NCI-H1436 (cell line): ENCODE measurements at regions not wholly inside any gene's neighbourhood (a gene's known extent, or its start where the extent isn't known, plus 50 kb on each side); places are given as distances from the start of the nearest gene placed in this dataset.

Source experiments
- DNase-seq: peaks from one replicate; lab custom pipeline; 2025; lab: John Stamatoyannopoulos, UW

- DNase-seq: no peak
Measured at GRCh38 chr15:69951256-69951897, 146.3 kb downstream of the TLE3 start.

- DNase-seq: no peak
Measured at GRCh38 chr15:69951898-69952555, 145.7 kb downstream of the TLE3 start.

- no peak for DNase-seq
Measured at GRCh38 chr15:69953051-69953450, 144.7 kb downstream of the TLE3 start.

- DNase-seq: no peak
Measured at GRCh38 chr15:69953816-69954215, 143.9 kb downstream of the TLE3 start.

- DNase-seq: peak; percentile 15
Measured at GRCh38 chr15:69954666-69955065, 143.1 kb downstream of the TLE3 start.

- DNase-seq: no peak
Measured at GRCh38 chr15:69955240-69955894, 142.3 kb downstream of the TLE3 start.

- DNase-seq: no peak
Measured at GRCh38 chr15:69956417-69956816, 141.3 kb downstream of the TLE3 start.

- no peak for DNase-seq
Measured at GRCh38 chr15:69957175-69957574, 140.5 kb downstream of the TLE3 start.

- no peak for DNase-seq
Measured at GRCh38 chr15:69958496-69959084, 139.1 kb downstream of the TLE3 start.

GRCh38 chr15:69962561-69962960, 135.2 kb downstream of the TLE3 start:
- no peak for DNase-seq

- DNase-seq: no peak
Measured at GRCh38 chr15:69963385-69963784, 134.3 kb downstream of the TLE3 start.

- DNase-seq: no peak
Measured at GRCh38 chr15:69971771-69972170, 125.9 kb downstream of the TLE3 start.

GRCh38 chr15:69972436-69972835, 125.3 kb downstream of the TLE3 start:
- no peak for DNase-seq

- no peak for DNase-seq
Measured at GRCh38 chr15:69973102-69973714, 124.5 kb downstream of the TLE3 start.

- no peak for DNase-seq
Measured at GRCh38 chr15:69973880-69974279, 123.8 kb downstream of the TLE3 start.

- no peak for DNase-seq
Measured at GRCh38 chr15:69974321-69974720, 123.4 kb downstream of the TLE3 start.

- no peak for DNase-seq
Measured at GRCh38 chr15:69976366-69976994, 121.2 kb downstream of the TLE3 start.

GRCh38 chr15:69978603-69979002, 119.1 kb downstream of the TLE3 start:
- no peak for DNase-seq

GRCh38 chr15:69979262-69979661, 118.5 kb downstream of the TLE3 start:
- no peak for DNase-seq

- peak; percentile 1 for DNase-seq
Measured at GRCh38 chr15:69979783-69980182, 117.9 kb downstream of the TLE3 start.

- no peak for DNase-seq
Measured at GRCh38 chr15:69980341-69981059, 117.2 kb downstream of the TLE3 start.
